ENCODE measurements at regions not wholly inside any gene's neighbourhood (a gene's known extent, or its start where the extent isn't known, plus 50 kb on each side); places are given as distances from the start of the nearest gene placed in this dataset.

DNA sequence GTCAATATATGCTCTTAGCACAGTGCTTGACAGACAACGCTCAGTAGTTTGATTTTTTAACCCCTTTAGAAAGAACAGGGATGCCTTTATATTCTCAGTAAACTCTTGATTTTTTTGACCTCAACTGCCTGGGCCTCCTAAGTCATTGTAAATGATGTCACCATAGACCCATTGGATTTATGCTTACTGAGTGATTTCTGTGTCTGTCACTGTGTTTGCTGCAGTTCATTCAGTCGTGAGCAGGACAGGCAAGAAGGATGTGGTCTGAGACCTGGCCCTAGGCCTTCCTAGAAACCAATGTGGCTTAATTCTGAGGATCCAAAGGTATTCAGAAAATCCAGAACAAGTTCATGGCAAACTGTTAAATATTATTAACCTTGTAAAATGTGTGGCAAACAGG is 868.1 kb downstream of the XPNPEP1 start:
- TF ChIP-seq, protein P1, sequence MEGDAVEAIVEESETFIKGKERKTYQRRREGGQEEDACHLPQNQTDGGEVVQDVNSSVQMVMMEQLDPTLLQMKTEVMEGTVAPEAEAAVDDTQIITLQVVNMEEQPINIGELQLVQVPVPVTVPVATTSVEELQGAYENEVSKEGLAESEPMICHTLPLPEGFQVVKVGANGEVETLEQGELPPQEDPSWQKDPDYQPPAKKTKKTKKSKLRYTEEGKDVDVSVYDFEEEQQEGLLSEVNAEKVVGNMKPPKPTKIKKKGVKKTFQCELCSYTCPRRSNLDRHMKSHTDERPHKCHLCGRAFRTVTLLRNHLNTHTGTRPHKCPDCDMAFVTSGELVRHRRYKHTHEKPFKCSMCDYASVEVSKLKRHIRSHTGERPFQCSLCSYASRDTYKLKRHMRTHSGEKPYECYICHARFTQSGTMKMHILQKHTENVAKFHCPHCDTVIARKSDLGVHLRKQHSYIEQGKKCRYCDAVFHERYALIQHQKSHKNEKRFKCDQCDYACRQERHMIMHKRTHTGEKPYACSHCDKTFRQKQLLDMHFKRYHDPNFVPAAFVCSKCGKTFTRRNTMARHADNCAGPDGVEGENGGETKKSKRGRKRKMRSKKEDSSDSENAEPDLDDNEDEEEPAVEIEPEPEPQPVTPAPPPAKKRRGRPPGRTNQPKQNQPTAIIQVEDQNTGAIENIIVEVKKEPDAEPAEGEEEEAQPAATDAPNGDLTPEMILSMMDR (IDR thresholded peaks at IDR 0.05): no peak
- no peak for TF ChIP-seq POLR2A (IDR thresholded peaks at IDR 0.05)

Measured in testis (tissue), 2 donors.